Retina (tissue), 1 donor: ENCODE measurements at regions not wholly inside any gene's neighbourhood (a gene's known extent, or its start where the extent isn't known, plus 50 kb on each side); places are given as distances from the start of the nearest gene placed in this dataset.
"Not testable (repeated sequence)": the region's sequence is repeated elsewhere in the genome, so short reads cannot be mapped to it uniquely, and the experiment has no call there.

Experiments
- DNase-seq: peaks from one replicate; pipeline ENCODE4 v3.0.0-alpha.2; 2016

DNA sequence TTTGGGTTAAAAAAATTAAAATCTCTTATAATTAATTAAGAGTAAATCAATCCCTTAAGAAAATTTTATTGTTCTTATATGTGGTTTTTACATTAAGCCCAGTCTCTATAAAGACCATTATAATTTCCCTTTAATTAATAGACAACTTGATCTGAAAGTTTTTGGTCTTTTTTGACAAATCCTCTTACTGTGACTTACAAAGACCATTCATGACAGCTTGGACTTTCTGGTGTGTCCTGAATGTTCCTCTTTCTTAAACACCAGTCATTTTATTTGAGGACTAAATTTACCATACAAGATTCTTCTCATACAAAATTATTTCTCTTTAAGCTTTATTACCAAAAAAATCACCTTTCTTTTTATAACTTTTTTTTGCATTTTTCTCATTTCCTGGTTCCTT is 368.3 kb downstream of the ADGRD1 start:
- DNase-seq = no peak

DNA sequence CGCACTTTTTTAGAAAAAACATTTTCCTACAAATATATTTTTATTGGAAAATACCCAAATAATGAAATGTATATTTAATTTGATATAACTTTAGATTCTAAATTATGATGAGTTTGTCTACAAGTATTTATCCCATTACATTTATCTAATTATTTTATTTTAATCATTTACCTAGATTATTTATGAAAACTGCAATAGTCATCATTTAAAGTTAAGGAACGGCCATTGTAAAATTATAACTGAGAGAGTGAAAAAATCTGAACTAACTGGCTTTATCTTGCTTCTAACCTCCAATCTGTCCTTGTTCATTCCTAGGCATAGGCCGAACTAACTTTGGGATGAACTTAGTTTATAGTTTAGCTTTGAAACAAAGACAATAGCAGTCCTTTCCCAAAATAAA is 368.8 kb downstream of the ADGRD1 start:
- DNase-seq = not testable (repeated sequence)

DNA sequence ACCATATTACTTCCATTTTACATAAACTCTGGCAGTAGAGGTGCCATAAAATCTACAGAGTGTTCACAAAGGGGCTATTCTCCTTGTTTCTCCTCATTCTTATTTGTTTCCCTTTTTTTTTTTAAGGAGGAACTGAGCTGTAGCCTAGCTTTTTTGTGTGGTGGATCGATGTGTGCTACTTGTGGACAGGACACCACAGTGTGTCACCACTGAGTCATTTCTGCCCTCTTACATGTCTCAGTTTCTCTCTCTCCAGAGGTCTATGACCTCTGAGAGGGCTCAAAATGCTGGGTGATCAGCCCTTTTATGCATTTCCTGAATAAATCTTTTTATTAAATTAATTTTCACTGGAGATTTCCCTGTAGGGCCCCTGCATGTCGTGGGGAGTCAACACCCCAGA is 370.2 kb downstream of the ADGRD1 start:
- no peak for DNase-seq

DNA sequence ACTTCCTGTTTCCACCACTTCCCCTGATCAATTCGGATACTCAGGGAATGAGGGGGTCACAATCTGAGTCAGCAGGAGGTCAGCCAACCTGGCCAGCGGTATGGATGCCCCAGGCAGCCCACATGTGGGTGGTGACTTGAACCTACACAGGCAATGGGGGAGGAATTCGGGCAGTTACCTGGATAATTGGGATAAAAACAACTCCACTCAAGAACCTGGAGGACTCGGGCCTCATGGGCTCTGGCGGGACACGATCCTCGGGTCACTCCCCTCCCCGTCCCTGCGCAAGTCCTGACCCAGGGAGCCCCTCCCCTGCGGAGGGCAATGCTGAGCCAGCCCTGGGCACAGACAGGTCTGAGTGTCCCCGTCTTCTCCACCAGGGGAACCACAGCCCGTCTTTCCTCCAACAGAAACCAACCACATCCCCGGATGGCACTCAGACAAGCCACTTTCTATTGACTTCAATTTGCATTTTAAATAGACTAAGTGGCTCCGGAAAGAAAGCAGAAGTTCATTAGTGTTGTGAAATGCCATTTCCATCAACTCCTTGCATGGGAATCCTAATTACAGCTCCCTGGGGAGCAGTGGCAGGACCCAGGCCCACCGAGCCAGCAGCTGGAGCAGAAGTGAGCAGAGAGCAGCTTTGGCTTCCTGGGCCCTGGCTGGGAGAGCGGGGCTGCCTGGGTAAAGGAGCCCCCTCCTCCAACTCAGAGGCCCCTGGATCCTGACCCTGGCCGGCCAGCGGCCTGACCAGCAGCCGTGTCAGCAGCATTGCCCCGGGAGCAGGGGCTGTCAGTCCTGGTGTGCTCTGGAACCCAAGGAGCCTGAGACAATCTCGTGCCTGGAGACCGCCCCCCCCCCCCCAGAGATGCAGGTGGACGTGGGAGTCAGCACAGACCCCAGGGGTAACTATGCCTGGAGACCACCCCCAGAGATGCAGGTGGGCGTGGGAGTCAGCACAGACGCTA is 374.1 kb downstream of the ADGRD1 start:
- DNase-seq = no peak

DNA sequence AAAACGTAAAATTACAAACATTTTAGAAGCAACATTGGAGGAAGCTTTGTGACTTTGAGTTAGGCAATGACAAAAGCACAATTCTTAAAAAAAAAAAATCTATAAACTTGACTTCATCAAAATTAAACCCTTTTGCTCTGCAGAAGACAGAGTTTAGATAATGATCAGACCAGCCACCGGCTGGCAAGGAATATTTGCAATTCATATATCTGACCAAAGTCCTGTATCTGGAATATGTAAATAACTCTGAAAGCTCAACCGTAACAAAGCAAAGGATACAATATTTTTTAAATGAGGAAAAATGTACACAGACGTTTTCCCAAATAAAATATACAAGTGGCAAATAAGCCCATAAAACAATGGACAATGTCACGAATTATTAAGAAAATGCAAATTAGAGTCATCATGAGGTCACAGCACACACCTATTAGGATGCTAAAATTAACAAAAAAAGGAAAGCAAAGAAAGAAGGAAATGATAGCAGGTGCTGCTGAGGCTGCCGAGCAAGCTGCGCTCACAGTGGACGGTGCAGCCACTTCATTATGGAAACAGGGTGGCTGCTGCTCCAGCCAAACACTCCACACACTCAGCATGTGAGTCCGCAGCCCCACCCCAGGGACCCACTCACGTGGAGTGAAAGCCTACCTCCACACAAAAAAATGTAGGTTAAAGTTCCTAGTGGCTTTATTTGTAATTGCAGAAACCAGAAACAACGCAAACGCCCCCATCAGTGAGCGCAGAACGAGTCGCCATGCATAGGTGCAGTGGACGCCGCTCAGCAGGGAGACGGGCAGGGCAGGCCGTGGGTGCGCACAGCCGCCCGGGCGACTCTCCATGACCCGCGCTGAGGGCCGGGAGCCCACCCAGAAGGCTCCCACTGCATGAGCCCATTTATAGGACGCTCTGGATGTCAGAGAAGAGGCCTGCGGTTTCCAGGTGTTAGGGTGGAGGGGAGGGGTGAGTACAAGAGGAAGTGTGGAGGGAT is 375.4 kb downstream of the ADGRD1 start:
- DNase-seq = not testable (repeated sequence)

DNA sequence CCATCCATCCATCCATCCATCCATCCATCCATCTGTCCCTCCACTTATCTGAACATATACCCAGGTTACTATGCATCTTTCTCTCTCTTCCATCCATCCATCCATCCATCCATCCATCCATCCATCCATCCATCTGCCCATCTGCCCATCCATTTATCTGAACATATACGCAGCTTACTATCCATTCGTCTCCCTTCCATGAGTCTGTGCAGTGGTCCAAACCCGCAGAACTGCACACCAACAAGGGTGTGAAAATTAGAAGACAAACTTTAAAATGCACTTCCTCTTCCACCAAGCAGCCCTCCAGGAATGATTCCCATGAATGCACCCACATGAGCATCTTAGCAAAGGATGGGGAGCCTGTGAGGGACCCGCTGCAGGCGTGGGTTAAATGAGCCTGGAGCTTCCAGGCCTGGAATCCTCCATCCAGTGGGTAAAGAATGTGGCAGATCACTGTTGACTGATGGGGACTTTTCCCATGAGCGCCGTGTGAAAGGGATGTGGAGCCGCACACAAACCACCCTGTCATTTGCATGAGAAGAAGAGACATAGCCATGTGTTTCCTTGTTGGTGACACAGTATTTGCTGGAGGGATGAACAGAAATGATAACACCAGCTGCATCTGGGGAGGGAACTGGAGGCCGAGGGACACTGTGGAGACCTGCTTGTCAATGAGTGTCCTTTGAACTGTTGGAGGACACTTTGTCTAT is 376.6 kb downstream of the ADGRD1 start:
- DNase-seq = no peak

DNA sequence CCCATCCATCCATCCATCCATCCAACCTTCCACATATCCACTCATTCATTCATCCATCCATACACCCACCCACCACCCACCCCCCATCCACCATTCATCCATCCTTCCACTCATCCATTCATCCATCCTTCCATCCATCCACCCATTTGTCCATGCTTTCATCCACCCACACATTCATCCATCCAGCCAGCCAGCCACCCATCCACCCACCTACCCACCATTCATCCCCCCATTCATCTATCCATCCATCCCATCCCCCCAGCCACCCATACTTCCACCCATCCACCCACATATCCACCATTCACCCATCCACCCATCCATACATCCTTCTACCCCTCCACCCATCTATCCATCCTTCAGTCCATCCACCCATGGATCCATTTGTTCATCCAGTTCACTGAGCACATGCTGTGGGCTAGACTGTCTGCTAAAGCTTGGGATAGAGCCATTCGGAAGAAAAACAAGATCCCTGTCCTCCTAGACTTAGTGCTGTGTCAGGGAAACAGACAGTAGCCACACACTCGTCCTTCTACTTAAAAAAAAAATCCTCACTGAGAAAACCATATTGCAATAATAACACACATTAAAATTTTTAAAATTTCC is 377.5 kb downstream of the ADGRD1 start:
- DNase-seq = no peak

DNA sequence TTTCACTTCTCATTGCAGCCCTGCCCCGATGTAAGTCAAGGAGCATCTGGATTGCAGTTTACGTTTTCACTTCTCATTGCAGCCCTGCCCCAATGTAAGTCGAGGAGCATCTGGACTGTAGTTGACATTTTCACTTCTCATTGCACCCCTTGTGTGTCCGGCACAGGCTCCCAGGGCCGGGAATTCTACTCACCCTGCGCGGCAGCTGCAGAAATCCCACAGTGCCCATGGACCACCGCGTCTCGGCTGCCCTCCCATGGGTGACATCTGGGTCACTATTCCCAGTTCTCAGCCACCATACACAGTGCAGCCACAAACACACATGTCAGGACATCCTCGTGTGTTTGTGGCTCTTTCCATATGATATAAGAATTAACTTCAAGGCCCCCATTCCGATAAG is 378.5 kb downstream of the ADGRD1 start:
- DNase-seq = no peak

DNA sequence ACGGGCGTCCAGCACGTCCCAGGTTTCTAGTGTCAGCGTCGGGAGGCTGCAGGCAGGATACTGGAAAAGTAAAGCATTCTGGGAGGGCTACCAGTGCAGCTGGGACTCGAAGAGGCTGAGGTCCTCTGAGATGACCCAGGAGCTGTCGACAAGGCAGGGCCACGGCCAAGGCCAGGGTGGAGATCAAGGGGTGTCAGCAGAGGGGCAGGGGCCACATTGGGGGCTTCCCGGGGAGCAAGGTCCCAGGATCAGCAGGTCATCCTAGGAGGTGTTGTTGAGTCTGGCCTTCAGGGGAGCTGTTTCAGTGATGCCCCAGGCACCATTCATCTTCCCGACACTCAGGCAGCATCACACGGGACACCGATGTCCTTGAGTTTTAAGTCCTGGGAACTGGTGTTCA is 377.8 kb upstream of the SFSWAP start:
- no peak for DNase-seq

DNA sequence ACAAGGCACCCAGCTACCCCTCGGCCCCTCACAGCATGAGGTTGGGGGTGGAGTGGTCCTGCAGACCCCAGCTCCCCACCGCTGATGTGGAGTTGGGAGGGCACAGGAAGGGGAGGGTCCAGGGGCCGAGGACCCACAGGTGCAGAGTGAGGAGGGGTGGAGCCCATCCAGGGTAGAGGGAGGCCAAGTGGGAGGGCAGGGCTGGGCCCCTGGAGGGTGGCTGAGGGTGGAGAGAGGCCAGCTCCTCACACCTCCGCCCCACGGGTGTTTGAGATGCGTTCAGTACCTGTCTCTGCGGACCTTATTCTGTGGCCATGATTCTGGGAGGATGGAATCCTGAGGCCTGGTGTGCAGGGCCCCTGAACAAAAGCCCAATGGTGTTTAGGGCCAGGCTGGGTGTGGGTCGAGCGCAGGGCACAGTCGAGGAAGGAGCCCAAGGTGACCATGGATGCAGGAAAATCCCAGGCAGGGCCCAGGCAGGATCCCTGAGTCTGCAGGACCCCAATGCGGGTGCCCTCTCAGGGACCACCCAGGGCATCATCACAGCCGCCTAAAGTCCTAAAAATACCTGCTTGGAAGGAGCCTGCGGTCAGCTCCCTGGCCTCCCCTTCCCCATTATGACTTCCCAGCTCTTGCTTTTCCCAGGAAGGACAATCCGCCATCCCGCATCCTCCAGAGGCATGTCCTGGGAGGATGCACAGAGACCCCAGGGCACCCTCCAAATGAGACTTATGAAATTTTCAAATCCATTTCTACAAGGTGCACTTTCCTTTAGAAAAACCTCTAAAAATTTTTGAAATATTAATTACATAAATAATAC is 377.1 kb upstream of the SFSWAP start:
- no peak for DNase-seq

DNA sequence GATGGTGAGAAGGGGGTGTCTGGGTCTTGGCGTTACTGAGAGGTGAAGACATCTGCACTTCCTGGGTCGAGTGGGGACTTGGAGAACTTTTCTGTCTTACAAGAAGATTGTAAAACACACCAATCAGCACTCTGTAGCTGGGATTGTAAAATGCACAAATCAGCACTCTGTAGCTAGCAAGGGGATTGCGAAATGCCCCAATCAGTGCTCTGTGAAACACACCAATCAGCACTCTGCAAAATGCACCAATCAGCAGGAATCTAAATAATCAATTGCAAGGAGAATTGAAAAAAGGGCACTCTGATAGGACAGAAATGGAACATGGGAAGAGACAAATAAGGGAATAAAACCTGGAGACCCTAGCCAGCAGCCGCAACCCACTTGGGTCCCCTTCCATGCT is 376.1 kb upstream of the SFSWAP start:
- DNase-seq = no peak

DNA sequence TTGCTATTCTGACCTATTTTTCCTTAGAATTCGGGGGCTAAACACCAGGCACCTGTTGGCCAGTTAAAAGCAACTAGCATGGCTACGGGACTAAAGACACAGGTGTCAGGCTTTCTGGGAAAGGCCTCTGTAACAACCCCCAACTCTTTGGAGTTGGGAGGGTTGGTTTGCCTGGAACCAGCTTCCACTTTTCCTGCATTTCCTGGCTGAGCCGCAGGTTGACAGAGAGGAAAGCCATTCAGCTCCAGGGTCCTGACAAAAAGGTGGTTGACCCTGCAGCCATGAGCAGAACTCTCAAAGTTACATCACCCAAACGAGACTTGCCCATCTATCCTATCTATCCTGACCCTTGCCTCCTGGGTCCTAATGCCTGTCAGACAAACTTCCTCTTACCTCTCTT is 375.4 kb upstream of the SFSWAP start:
- DNase-seq = no peak

DNA sequence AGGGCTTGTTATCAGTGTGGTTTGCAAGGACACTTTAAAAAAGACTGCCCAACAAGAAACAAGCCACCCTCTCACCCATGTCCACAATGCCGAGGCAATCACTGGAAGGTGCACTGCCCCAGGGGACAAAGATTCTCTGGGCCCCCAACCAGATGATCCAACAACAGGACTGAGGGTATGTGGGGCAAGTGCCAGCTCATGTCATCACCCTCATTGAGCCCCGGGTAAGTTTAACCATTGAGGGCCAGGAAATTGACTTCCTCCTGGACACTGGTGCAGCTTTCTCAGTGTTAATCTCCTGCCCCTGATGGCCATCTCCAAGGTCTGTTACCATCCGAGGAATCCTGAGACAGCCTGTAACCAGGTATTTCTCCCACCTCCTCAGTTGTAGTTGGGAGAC is 373.0 kb upstream of the SFSWAP start:
- DNase-seq = not testable (repeated sequence)

DNA sequence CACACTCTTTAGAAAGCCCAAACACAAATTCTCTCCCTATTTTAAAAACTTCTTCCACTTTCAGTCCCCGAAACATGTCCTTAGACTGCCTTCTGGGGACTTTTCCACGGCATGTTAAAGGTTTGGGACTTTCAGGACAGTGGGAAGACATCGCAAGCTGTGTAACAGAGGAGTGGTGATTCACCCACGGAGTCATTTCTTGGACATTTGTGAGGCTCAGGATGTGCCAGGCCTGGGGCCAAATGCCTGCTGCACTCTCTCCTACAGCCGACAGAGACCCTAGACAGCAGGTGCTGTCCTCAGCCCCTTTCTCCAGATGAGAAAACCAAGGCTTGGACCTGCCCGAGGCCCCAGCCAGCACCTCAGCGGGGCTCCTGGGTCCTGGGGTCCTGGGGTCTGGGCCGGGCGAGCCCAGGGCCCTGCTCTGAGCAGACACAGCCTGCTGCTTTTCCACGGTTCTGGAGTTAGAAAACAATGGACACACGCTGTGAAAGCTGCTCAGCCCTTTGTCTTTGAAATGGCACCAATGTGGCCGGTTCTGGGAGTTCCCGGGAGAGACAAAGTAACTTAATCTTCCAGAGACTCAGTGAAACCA is 370.2 kb upstream of the SFSWAP start:
- peak; percentile 30 for DNase-seq

DNA sequence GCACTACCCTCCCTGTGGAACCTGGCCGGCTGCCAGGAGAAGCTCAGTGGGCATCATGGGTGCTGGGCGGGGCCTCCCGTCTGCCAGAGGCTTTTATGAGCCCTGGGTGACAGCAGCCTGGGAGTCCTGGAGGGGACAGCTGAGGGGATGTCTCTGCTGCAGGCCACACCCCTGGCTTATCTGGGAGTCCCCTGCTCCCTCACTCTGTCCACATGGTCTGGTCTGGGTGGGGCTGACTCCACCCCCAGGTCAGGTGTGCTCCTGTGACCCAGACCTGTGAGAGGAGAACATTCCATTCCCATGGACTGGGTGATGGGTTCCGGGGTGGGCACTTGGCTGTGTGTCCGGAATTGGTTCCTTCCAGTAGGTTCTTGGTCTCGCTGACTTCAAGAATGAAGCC is 369.3 kb upstream of the SFSWAP start:
- not testable (repeated sequence) for DNase-seq

DNA sequence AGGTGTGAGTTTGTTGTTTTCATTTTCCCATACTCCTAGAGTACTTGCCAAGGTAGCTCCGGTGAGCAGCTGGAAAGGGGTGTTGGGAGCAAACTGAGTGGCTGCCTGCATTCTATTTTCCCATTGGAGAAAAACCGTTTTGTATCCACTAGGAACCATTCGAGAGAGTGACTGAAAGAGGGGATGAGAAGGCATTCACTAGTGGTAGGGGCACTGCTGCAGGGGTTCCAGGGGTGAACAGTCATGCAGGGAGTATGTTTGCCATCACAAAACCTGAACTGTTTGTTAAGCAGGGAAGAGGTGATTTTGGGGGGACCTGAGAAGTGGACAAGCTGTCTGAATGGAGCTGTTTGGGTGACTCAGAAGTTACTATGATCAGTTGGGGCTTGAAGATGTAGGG is 367.5 kb upstream of the SFSWAP start:
- not testable (repeated sequence) for DNase-seq

DNA sequence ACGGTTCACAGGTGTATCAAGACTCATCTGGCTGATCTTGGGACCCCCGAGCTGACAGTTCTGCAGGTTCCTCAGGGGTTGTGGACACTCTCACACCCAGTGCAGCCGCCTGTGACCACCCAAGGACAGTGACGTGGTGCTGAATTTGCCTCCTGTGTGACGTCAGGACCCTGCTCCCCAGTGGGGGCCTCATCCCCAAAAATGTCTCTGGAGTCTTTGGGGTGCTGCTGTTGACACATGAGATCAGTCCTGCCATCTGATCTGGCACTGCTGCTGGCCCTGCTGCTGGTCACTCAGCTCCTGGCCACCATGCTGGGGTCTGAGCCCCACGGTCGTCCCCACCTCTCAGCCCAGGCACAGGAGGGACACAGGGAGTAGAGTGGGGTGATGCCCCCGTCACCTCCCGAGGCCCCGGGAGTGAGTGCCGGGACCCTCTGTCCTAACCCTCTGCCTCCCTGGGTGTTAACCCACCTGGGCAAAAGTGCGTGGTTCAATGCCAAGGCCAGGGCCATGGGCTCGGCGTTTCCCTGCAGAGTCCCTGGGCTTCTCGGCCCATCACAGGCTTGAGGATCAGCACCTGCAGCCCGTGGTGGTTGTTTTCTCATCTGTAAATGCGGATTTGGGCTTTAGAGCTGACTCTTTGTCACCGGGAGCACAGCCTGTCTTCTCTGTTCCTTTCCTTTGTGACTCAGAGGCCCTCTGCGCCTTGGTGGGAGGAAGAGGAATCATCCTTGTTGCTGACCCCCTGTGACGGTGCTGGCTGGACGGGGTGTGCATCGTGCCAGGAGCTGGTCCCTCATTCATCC is 366.0 kb upstream of the SFSWAP start:
- not testable (repeated sequence) for DNase-seq

DNA sequence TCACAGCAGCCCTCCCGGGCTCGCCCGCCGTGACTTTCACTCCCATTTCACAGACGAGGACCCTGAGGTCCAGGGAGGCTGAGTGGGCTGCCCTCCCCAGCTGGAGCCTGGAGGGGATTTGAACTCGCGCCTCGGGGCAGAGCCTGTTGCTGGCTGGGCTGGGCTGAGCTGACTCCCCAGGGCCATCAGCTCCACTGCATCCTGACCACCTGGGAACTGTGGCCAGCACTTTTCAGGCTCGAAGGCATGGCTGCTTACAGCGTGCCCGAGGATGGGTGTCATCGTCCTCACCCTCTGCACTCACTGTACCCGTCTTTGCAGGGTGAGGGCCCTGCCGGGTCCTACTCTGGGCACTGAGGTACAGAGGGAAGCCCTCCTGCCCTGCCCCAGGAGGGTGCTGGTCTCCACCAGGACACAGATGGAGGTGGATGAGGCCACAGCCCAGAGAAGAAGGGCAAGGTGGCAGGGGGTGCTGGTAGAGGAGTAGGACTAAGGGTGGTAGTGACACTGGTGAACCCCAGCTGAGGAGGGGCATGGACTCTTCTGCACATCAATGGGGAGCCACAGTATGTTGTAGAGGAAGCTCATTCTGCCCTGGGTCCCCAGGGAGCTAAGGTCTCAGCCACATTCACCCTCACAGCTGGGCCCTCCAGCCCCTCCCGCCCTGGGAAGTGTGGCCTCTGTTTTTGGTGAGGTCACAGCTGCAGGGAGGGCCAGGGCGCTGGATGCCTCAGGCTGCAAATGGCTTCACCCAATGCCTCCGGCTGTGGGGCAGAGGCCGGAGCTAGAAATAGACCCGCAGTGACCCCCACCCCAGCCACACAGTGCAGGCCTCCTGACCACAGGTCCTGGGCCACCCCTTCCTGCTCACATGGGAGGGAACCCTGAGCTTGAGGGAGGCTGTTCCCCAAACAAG is 365.1 kb upstream of the SFSWAP start:
- no peak for DNase-seq
